Activated T-cell treated with anti-CD3 and anti-CD28 coated beads for 24 hours (primary cell): ENCODE measurements at regions not wholly inside any gene's neighbourhood (a gene's known extent, or its start where the extent isn't known, plus 50 kb on each side); places are given as distances from the start of the nearest gene placed in this dataset.
A peak's percentile ranks its signal among the peaks of the same experiment; 100 is the strongest.
"Not testable (repeated sequence)": the region's sequence is repeated elsewhere in the genome, so short reads cannot be mapped to it uniquely, and the experiment has no call there.

Experiments used
- DNase-seq: peaks from one replicate; pipeline ENCODE4 v3.0.0-alpha.2; 2020; ENCODE audit warnings: low read depth

DNA sequence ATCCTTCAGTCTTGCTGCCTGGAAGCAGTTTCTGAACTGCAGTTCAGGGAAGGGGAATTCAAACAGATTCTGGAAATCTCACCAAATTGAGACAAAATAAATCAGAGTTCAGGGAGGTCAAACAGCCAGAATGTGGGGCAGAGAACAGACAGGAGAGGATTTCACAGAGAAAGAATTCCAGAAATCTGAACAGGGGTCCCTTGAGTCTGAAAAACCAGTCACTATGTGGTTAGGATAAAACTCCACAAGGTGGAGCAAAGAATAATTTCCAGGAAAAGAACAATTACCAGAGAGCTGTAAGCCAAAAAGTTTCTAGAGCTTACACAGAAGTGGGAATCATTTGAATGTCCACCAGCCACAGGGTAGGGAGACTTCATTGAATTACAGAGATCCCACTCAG lies 84.7 kb downstream of the URB2 start:
- no peak for DNase-seq

DNA sequence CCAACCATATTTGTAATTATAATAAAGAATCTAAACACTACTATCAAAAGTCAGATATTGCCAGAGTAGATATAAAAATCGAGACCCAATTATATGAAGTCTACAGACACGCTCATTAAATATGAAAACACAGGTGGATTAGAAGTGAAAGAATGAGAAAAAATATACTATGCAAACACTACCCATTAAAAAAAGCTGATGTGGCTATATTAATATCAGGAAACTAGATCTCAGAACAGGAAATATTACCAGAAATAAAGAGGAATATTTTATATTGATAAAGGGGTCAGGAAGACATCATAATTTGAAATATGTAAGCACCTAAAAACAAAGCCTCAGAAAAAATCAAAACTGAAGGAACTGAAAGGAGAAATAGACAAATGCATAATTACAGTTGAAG lies 88.3 kb downstream of the URB2 start:
- DNase-seq, result no peak

DNA sequence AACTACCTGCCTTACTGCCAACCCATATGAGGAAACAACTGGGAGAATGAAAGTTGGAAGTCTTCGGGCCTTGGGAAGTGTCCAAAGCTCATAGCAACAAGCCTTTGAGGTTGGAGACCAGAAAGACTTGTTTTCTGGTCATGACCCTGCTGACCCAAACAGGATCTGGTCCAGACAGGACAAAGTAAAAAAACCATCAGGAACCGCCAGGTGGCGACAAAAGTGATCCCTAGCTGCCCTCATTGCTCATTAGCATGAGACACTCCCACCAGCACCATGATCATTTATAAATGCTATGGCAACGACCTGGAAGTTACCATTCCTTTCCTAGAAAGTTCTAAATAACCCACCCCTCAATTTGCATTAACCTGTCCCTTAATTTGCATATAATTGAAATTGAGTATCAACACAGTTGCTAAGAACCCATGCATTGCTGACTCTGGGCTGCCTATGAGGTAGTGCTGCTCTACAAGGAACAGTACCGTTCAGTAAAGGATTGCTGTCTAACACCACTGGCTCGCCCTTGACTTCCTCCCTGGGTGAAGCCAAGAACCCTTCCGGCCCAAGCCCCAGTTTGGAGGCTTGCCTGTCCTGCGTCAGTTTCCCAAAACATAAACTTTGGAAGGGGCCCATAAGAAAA lies 89.0 kb downstream of the URB2 start:
- peak; percentile 5 for DNase-seq

GRCh38 chr1:229716069-229716468 lies 90.0 kb downstream of the URB2 start:
- no peak for DNase-seq

DNA sequence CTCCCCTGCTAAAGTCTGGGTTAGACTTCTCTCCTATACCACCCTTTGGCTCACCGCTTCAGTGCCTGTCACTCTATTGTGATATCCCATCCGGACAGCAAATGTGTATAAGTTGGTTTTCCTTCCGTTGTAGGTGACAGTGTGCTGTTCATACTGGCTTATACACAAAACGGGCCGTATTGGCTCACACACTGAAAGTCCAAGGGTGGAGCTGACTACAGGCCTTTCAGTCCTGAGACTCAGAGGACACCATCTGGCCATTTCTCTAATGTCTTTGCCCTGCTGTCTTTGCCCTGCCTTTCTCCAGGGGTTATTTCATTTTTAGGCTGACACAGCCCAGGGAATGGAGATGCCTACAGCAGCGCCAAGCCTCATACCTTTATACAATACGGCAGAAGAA lies 90.7 kb downstream of the URB2 start:
- no peak for DNase-seq

- no peak for DNase-seq
Observed at GRCh38 chr1:229717786-229718576, 91.9 kb downstream of the URB2 start.

DNA sequence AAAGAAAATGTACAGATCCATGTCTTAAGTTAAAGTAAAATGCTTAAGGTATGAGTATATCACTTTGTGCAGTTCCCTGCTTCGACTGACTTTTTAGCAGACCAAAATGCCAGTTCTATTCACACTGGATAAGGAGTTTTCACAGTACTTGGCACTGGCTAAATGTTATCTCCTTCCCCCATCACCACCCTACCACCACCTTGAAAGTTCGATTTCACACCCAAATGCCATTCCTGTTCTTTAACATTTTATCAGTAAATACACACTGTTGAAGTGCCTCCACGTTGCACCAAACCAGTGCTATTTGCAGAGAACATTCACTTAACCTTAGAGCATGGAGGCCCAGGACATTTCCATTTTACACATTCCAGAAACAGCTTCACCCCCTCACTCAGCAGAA lies 100.0 kb downstream of the URB2 start:
- no peak for DNase-seq

DNA sequence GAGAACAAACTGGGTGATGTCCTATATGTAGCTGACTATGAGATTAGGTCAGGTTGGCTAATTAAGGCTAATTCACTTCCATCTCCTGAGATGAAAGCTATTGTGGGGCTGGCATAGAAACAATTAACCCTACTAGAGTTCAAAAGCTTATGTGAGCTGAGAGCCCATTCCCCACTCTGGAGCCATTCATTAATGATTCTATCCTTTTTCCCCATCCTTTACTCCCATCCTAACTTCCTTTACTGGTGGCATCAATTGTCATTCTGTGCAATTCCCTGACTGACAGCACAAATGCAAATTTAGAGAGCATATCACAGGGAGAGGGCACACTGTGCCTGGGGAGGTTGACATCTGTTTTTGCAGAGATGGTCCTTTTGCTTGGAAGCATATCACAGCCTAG lies 103.9 kb downstream of the URB2 start:
- DNase-seq, result no peak

GRCh38 chr1:229730573-229730972 lies 104.5 kb downstream of the URB2 start:
- DNase-seq, result no peak

GRCh38 chr1:229732061-229732460 lies 106.0 kb downstream of the URB2 start:
- no peak for DNase-seq

GRCh38 chr1:229736376-229736775 lies 110.3 kb downstream of the URB2 start:
- no peak for DNase-seq

- DNase-seq, result not testable (repeated sequence)
Observed at GRCh38 chr1:229742614-229743013, 116.6 kb downstream of the URB2 start.

- no peak for DNase-seq
Observed at GRCh38 chr1:229749992-229750391, 123.9 kb downstream of the URB2 start.

DNA sequence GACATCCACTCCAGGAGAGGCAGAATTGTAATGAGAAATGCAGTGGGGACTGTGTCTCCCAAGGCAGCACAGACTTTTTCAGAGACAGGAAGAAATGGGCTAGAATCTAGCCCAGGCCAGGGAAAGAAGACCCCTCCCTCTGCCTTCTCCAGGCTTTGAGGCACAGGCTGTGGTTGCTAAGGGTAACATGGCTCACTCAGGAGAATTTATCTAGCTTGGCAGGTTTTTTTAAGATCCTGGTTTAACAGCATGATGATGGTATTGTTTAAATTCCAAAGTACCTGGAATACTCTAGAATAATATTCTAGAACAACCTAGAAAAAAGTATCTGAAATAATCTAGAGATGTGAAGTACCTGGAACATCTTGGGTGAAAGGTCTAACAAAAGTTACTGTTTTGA lies 125.6 kb downstream of the URB2 start:
- no peak for DNase-seq

DNA sequence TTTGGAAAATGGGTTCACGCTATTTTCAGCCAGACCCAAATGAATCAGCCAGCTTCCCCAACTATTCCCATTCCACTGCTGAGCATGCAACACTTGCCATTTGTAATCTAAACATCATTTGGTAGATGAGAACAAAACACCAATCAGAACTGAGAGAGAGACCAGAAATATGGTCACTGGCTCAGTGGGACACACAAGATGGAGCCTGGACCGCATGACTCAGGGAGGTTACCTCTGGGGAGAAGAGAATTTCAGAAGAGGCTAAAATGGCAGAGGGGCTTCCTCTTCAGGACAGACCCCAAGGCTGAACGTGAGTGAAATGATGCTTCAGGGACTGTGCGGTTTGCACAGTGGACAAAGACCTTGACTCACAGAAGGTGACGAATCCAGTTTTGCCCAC lies 126.6 kb downstream of the URB2 start:
- no peak for DNase-seq

GRCh38 chr1:229753764-229754551 lies 127.9 kb downstream of the URB2 start:
- DNase-seq, result no peak

DNA sequence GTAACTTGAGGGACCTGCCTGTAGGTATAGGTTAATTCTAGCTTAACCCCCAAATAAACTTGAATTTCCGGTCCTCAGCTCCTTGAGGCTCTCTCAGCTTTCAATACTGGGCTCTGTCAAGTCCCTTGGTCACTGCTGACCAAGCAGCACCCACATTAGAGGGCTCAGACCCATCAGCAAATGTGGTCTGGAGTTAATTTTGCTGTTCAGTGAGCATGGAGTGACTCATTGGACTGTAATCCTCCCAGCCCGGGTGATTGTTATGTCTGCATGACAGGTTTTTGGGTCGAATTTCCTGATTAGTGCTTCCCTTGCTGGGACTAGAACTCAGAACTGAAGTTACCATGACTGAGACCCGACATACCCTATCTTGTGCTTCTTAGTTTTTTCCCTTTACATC lies 130.6 kb downstream of the URB2 start:
- no peak for DNase-seq

GRCh38 chr1:229757226-229757625 lies 131.2 kb downstream of the URB2 start:
- no peak for DNase-seq

GRCh38 chr1:229758101-229759036 lies 132.3 kb downstream of the URB2 start:
- DNase-seq, result no peak

GRCh38 chr1:229759037-229759435 lies 133.0 kb downstream of the URB2 start:
- no peak for DNase-seq

GRCh38 chr1:229759586-229759985 lies 133.5 kb downstream of the URB2 start:
- no peak for DNase-seq

DNA sequence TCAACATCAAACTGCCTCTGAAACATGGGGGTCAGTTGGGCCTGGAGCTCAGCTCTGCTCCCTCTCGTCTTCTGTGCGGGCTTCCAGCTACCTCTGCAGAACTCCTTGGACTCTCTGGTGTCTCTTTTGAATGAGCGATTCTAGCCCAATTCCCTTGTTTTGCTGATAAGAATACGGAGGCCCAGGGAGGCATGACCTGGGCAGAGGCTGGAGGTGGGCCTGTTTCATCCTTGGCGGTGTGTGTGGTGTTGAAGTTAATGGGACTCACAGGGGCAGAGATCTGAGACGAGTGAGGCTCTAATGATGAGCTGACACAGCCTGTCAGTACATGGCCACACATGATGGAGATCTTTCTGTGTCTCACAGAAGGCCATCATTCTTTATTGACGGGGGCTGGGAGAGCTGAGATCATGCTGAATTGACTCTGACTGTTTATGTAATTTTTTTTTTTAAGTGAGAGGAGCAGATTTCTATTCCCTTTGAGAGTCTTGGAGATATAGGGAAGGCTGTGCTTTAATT lies 134.5 kb downstream of the URB2 start:
- DNase-seq, result no peak
